ENCODE measurements at regions not wholly inside any gene's neighbourhood (a gene's known extent, or its start where the extent isn't known, plus 50 kb on each side); places are given as distances from the start of the nearest gene placed in this dataset.

DNA sequence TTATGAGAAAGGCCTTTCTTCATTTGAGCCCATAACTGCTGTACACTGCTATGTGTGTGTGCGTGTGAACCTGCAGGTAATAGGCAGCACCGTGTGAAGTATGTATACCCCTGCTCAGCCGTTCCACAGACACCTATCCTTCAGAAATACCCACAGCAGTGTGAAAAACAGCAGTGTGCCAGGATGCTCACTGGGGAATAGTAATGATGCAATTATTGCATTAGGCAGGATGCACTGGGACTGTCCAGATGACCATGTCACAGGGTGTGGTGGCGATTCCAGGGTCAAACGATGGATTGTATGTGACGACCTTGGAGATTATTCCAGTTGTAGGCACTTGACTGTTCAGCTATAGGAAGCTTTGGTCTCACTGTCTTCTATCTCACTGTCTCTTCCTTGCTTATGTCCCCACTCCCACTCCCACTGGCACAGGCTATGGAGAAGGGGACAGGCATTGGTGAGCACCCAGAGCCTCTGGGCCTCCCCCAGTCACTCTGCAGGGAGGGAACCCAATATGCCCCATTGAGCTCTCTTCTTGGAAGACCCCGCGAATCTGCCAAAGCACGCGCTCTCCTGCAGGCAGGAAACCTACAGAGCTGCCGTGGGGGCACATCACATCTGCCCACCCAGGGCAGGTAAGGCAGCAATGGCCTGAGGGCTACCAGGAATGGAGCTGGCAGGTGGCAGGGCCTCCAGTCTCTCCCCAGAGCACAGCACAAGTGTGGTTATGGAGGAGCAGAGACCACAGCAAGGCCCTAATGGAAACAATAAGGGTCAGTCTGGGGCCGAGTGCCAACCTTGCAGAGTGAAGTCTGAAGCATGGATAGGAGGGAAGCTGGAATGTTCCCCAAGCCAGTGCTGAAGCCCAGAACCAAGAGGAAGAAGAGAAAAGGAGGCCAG is 518.9 kb upstream of the RAB6C start:
- no peak for TF ChIP-seq POLR2A (IDR thresholded peaks at IDR 0.05)
- TF ChIP-seq, protein P1, sequence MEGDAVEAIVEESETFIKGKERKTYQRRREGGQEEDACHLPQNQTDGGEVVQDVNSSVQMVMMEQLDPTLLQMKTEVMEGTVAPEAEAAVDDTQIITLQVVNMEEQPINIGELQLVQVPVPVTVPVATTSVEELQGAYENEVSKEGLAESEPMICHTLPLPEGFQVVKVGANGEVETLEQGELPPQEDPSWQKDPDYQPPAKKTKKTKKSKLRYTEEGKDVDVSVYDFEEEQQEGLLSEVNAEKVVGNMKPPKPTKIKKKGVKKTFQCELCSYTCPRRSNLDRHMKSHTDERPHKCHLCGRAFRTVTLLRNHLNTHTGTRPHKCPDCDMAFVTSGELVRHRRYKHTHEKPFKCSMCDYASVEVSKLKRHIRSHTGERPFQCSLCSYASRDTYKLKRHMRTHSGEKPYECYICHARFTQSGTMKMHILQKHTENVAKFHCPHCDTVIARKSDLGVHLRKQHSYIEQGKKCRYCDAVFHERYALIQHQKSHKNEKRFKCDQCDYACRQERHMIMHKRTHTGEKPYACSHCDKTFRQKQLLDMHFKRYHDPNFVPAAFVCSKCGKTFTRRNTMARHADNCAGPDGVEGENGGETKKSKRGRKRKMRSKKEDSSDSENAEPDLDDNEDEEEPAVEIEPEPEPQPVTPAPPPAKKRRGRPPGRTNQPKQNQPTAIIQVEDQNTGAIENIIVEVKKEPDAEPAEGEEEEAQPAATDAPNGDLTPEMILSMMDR (IDR thresholded peaks at IDR 0.05), result no peak
- intact Hi-C loops (cut with DNase I; ENCODE audit: low total_unique reads), result no loop called here
- no peaks in the 10 kb centered on the region for H3K27me3 ChIP-seq
- 84 to 86% methylated on average over 7 to 12 of the region's 12 CpGs for WGBS, 2 donors
- no peak overlapping the region for H3K4me3 ChIP-seq
- H3K4me1 ChIP-seq, result no peaks in the 10 kb centered on the region
- H3K27ac ChIP-seq, result no peak overlapping the region
- no peaks in the 10 kb centered on the region for H3K9me3 ChIP-seq
- no peaks in the 10 kb centered on the region for H3K36me3 ChIP-seq (ENCODE audit: low read depth, missing control alignments)
- DNase-seq, result no peak

DNA sequence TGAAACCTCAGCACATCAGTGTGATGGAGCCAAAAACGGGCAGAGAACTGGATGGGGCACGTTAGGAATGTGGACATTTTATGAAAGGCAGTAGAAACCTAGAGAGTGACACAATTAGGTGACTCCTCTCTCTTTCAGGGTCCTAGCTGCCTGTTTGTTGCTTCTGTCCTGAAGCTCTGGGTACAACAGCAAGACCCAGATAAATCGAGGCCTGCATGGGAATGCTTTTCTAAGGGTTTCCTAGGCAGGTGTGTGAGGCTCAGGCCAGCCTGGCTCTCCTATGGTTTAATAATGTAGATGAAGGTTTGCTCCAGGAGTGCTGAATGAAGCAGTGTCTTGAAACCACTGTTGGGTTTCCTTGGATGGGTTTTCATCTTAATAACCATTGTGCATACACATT is 517.1 kb upstream of the RAB6C start:
- Histone ChIP-seq H3K36me3 (ENCODE audit: low read depth, missing control alignments) (no peaks in the 10 kb centered on the region), H3K27ac (no peak overlapping the region), H3K27me3 (no peaks in the 10 kb centered on the region), H3K9me3 (no peaks in the 10 kb centered on the region), H3K4me1 (no peaks in the 10 kb centered on the region), H3K4me3 (no peak overlapping the region)
- DNase-seq, result no peak
- intact Hi-C loops (cut with DNase I; ENCODE audit: low total_unique reads), result no loop called here
- WGBS, 2 donors, result 88 to 98% methylated on average over 3 of the region's 3 CpGs
- TF ChIP-seq, protein P1 (IDR thresholded peaks at IDR 0.05), result no peak
- TF ChIP-seq POLR2A (IDR thresholded peaks at IDR 0.05), result no peak

DNA sequence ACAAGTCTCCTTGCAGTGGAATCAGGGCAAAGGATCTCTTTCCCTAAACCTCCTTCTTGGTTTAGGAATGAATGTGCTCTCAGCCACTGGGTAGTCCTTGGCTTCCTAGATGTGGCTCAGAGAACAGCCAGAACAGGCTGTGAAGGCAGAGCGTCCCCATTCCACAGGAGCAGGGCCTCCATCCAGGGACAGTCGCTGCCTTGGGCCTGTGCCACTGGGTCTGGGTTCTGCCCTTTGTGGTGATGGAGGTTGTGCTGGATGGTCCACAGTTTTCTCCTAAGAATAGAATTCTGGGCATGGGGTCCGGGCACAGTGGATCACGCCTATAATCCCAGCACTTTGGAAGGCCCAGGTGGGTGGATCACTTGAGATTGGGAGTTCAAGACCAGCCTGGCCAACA is 516.5 kb upstream of the RAB6C start:
- WGBS, 2 donors, result 65 to 68% methylated on average over 2 to 4 of the region's 4 CpGs
- intact Hi-C loops (cut with DNase I; ENCODE audit: low total_unique reads), result no loop called here
- Histone ChIP-seq H3K27ac (no peak overlapping the region), H3K4me1 (no peaks in the 10 kb centered on the region), H3K27me3 (no peaks in the 10 kb centered on the region), H3K4me3 (no peak overlapping the region), H3K9me3 (no peaks in the 10 kb centered on the region), H3K36me3 (ENCODE audit: low read depth, missing control alignments) (no peaks in the 10 kb centered on the region)
- DNase-seq, result no peak
- TF ChIP-seq POLR2A (IDR thresholded peaks at IDR 0.05), result no peak
- TF ChIP-seq, protein P1 (IDR thresholded peaks at IDR 0.05), result no peak

DNA sequence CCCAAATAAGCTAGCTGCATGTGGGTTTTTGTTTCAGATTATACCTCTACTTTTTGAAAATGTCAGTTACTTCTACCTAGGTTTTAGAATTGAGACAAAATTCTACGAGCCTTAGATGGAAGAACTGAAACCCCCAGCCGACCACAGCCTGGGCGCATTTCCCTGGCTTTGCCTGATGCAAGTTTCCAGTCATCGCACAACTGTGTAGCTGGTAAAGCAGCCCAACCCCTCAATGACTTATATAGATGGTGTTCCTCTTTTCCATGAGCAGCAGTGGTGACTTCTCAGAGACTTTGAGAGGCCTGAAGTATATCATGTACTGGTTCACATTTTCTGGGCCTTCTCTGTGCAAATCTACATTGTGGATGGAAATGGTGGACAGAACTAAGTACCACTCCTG is 515.4 kb upstream of the RAB6C start:
- TF ChIP-seq, protein P1 (IDR thresholded peaks at IDR 0.05), result no peak
- no peak for TF ChIP-seq POLR2A (IDR thresholded peaks at IDR 0.05)
- 91 to 92% methylated on average over 4 of the region's 4 CpGs for WGBS, 2 donors
- no peak for DNase-seq
- Histone ChIP-seq H3K27me3 (no peaks in the 10 kb centered on the region), H3K9me3 (no peaks in the 10 kb centered on the region), H3K36me3 (ENCODE audit: low read depth, missing control alignments) (no peaks in the 10 kb centered on the region), H3K4me1 (no peaks in the 10 kb centered on the region), H3K27ac (no peak overlapping the region), H3K4me3 (no peak overlapping the region)
- intact Hi-C loops (cut with DNase I; ENCODE audit: low total_unique reads), result no loop called here

DNA sequence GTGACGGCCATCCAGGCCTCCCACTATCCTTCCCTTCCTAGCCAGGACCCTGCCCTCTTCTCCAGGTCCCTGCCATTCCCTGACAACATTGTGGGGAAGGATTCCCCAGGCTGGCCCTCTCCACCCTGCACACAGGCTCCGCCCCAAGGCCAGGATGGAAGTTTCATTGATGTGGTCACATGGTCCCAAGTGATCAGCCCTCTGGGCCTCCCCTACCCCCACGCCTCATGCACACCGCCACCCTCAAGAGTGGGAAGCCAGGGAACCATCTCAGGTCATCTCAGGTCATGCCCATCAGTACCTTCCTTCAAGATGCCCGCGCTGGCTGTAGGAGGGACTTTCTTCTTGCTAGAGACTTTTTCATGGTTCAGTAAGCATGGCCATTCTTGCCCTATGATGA is 514.8 kb upstream of the RAB6C start:
- WGBS, 2 donors, result 92 to 97% methylated on average over 6 of the region's 6 CpGs
- no peak for DNase-seq
- intact Hi-C loops (cut with DNase I; ENCODE audit: low total_unique reads), result no loop called here
- no peaks in the 10 kb centered on the region for H3K4me1 ChIP-seq
- no peak overlapping the region for H3K27ac ChIP-seq
- H3K4me3 ChIP-seq, result no peak overlapping the region
- H3K9me3 ChIP-seq, result no peaks in the 10 kb centered on the region
- no peaks in the 10 kb centered on the region for H3K27me3 ChIP-seq
- TF ChIP-seq POLR2A (IDR thresholded peaks at IDR 0.05), result no peak
- TF ChIP-seq, protein P1 (IDR thresholded peaks at IDR 0.05), result no peak
- no peaks in the 10 kb centered on the region for H3K36me3 ChIP-seq (ENCODE audit: low read depth, missing control alignments)

All from testis (tissue), 2 donors.